NCI-H2196 (cell line): ENCODE measurements at regions not wholly inside any gene's neighbourhood (a gene's known extent, or its start where the extent isn't known, plus 50 kb on each side); places are given as distances from the start of the nearest gene placed in this dataset.

Source experiments
- DNase-seq: peaks from one replicate; lab custom pipeline; 2025; ENCODE audit not compliant: unreplicated experiment; lab: John Stamatoyannopoulos, UW

- no peak for DNase-seq
Measured at GRCh38 chr14:94961386-94962165, 191.7 kb upstream of the GSC start.

DNA sequence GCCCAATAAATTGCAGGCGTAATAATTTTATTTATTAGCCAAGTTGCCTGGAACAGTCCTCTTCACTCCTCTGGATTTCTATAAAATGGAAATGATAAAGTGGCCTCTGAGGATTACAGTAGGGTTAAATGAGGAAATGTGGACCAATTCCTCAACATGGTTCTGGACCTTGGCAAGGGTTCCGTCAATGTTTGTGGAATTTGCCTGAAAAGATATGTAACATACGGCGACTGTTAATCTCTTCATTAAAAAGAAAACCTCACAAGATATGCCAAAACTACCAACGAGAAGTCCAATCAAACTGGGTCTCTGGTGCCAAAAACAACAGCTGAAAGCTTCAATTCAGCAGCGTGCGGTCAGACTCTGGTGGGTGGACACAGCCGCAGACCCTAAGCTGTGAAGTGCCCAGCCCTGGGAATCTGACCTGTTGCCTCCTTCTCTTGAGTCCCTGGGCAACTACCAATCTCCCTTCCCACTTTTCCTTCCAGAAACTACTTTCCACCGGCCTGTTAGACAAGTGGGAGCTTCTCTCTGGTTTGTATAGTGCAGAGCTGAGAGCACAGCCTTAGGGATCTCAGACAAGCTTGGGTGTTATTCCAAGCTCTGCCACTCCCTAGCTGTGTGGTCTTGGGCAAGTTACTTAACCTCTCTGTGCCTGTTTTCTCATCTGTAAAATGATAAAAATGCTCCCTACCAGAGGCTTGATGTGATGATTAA is 190.5 kb upstream of the GSC start:
- DNase-seq: no peak

DNA sequence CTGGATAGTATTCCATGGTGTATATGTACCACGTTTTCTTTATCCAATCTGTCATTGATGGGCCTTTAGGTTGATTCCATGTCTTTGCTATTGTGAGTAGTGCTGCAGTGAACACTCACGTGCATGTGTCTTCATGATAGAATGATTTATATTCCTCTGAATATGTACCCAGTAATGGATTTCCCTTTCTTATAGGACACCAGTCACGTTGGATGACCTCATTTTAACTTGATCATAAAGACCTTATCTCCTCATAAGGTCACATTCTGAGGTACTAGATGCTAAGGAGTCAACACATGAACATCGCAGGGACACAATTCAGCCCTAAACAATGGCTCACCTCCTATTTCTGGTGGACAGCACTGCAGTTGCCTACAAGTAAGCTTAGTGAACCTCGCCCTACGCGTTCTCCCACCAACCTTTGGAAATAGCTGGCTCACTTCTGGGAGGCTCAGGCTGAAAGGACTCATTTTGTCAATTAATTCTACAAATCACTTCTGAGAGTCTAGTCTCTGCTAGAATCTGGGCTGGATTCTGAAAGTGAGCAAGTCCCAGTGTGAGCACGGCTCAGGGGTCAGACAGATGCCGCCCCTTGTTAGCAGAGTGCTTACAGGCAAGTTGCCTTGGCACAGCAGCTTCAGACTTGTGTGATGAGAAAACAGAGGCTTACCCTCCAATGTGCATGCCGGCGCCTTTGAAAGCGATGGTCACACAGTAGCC is 183.8 kb upstream of the GSC start:
- no peak for DNase-seq

DNA sequence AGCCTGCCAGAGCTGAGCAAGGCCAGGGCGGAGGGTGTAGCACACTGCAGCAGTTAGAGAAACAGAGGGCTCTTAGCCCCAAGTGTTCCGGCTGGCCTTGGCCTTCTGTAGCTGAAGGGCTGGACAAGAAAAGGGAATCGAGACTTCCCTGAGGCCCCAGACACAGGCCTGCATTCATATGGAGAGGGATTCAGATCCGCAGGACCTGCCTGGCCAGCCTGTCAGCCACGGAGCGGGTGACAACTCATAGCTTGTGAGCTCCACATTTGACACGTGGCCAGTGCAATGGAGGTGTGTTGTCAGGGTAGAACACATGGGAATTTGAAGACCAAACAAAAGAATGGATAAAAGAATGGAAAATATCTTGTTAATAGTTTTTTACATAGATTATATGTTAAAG is 182.2 kb upstream of the GSC start:
- no peak for DNase-seq

DNA sequence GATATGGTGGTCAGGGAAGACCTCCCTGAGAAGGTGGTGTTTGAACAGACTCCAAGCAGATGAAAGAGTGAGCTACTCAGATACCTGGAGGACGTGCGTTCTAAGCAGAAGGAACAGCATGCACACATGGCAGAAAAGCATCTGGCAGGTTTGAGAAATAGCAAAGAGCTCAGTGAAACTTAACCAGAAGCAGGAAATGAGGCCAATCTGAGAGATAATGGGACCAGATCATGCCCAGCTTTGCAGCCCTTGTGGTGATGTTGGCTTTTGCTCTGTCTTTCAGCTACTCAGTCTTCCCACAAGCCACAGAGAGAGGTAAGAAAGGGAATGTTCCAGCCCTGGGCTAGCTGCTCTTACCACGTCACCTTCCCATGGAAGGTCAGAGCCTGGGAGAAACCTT is 176.3 kb upstream of the GSC start:
- no peak for DNase-seq

GRCh38 chr14:94945615-94946014 is 175.7 kb upstream of the GSC start:
- DNase-seq: no peak

DNA sequence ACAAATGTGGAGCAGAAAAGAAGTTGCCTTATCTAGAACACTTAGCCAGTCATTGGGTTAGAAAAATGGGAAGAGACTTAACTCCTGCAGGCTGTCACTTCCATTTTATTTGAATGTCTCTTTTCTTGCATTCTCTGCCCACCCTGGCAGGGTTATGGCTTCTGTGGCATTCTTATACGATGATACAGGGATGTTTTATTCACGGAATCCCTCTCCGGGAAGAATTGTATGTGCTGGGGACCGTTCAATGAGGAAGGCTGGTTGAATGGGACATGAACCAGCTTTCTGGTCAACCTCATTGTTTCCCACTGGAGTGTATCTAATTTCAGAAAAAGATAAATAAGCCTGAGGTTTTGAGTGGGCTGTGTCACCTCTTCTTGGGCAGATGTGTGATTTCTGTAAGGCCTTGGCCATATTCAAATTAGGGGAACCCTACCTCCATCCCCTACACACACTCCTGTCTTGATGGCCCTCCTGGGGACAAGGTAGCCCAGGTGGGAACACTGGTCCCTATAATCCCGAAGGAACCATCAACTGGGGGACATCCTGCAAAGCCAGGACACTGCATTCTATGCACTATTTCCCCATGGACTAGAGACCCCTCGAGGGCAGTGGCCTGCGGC is 174.8 kb upstream of the GSC start:
- no peak for DNase-seq

- no peak for DNase-seq
Measured at GRCh38 chr14:94942601-94943000, 172.7 kb upstream of the GSC start.

DNA sequence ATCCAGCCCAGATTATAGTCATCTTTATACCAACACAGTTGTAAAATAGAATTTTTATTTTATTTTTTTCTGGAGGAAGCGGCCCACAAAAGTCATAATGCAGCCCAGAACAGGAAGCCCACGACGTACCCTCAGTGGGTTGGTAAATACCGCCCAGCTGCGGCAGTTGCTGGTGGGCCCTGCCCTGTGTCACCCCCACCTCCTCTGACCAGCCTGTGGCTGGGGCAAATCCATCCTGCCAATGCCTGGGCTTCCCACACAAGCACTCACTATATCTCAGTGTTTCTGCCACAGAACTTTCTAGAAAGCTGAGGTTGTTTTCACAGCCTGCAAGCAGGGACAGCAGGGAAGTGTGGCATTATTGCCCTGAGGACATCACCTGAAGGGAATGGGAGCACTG is 171.4 kb upstream of the GSC start:
- no peak for DNase-seq

DNA sequence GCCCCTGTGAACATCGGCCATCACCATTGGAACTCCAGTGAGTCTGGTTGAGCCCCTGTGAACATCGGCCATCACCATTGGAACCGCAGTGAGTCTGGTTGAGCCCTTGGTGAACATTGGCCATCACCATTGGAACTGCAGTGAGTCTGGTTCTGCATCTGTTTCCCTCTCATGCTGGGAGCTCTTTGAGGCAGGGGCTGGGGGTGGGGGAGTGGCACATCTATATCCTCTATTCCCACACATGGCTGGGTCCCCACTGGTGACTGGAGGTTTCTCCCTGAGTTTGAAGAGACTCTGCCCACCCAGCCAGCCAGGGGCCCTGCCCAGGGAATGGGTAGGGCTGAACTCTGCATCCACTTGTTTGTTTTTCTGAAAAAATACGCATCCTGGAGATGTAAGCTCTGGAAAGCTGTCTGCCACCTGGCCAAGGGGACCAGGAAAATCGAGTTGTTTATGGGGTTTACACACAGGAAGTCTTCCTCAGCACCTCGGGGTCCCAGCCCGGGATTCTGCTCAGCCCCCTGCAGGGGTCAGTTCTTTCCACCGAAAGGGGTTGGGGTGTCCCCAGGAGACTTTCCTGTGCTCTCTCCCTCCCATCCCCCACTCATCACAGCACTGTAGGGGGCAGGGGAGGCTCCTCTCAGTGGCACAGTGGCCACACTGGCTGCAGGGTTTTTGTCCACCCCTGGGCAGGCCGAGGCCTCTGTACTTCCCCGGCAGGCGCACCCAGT is 170.5 kb upstream of the GSC start:
- DNase-seq: no peak

- DNase-seq: no peak
Measured at GRCh38 chr14:94938016-94938415, 168.1 kb upstream of the GSC start.

DNA sequence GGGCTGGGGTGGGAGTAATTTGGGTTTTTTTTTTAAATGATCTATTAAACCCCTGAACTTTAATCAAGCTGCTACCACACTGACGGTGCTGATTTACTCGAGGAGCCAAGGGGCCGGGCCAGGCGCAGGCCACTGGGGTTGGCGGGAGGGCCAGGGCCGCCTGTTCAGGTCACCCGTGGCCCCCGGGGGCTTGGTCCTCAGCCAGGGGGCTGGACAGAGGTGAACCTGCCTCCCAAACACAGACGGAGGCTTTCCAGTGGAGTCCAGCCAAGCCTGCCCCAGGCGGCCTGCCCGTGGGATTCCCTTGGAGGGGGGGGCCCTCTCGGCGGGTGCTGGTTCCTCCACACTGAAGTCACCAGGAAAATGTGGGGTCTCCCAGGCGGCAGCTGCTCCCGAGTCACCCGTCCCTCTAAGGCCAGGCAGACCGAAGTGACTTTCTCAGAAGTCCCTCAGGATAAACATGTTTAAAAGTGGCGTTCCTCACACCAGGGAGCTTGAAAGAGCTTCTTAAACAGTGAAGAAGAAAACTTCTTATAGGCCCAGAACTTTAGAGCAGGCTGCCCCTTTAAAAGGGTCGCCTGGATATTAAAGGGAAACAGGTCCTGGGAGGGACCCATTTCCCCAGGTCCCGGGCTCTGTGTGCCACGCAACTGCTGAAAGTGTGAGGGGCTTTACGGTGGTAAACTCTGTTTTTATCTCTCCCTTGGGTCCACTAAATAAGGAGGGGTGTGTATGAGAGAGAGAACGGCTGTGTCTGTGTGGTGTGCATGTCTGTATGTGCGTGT is 167.2 kb upstream of the GSC start:
- DNase-seq: no peak

DNA sequence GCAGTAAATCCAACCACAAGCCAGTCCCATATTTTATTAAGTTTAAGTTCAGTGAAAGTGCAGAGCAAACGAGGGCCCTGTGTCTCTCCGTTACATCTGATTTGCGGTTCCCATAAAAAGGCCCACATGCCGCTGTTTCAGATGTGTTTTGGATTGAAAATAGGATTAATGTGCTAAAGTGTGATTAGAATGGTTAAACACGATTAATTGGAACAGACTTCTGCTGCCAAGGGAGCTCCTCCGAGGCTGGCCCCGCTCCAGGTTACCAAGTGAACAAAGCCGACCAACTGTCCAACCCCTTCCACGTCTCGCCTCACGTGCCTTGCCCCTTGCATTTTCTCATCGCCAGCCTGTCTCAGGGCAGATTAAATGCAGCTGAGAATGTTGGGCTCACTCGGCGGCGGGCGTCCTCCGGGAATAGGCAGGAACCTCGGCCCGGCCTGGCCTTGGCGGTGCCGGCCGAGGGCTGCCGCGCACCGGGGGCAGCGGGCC is 166.5 kb upstream of the GSC start:
- peak; percentile 47 for DNase-seq

DNA sequence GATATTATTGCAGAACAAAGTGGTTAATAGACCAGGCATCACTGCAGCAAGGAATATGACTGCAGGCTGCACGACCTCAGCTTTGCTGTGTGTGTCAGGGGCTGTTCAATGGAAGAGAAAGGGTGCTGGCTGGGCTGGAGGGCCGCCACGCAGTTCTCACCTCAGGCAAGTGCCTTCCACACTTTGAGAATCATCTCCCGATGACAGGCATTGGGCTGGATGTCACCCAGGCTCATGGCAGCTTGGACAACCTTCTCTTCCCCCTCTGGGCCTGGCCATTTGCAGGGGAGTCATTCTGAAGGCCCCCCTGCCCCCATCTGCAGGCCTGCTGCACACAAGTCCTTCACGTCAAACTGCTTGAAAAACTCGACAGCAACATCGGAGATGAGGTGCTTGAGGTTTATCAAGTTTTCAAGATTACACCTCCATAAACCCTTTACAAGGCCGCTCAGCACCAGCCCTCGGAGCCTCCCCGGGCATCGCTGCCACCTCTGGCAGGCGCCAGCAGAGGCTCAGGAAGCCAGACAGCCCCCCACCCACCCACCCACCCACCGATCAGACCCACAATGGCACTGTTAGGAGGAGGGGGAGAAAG is 165.9 kb upstream of the GSC start:
- DNase-seq: no peak

DNA sequence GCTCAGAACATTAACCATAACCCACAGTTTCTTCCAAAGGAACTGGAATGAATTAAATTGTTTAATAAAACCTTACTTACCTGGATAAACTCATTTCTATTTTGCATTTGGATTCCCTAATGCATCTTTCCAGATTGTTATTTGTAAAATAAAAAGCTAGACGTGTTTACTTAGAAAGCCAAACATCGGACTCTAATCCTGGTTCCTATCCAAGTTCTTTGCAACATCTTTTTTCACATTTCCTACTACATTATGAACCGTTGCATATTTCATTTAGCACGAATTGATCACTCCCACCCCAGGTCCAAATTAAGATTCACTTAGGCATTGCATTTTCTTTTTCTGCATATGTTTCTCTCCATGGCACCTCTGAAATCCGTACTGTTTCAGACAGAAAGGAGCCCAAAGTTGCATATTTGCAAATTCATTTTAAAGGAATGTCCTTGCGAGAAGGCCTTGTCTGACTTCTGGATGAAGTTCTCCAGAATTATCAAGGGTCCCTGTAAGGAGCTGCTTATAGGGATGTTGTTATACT is 164.4 kb upstream of the GSC start:
- no peak for DNase-seq

DNA sequence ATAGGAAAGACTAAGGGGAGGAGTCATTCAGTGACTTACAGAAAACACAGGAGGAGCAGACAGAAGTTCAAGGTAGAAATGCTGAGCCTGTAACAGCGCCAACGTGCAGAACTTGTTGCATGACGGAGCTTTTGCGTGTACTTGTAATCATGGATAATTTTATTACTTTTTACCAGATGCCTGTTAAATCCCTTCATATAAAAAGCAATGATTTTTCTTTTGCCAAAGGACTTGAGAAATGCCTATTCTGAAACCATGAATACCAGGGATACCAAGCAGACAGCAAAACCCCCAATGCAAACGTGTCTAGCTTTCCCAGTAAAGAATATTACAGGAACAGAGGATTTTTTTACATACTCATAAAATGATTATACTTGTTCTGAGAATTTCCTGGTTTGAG is 163.6 kb upstream of the GSC start:
- no peak for DNase-seq

- no peak for DNase-seq
Measured at GRCh38 chr14:94932589-94932988, 162.7 kb upstream of the GSC start.

DNA sequence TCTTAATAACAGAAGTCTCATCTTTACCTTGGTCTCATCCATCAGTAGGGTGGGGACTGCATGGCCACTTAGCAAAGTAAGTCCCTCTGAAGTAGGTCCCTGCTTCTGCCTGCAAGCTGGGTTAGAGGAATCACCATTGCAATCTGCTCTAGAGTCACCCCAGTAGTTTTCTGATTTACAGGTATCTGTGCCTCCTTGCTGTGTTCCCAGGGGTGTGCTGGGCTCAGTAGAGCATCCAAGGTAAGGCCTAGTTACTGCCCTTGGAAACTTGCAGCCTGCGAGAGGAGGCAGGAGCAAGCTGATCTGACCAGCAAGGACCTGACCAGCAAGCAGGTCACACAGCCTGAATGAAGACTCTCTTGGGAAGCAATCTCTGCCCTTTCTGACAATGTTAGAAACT is 160.8 kb upstream of the GSC start:
- no peak for DNase-seq

- DNase-seq: no peak
Measured at GRCh38 chr14:94929354-94929753, 159.4 kb upstream of the GSC start.
